22Rv1 (cell line): ENCODE measurements at regions not wholly inside any gene's neighbourhood (a gene's known extent, or its start where the extent isn't known, plus 50 kb on each side); places are given as distances from the start of the nearest gene placed in this dataset.

Experiments used
- ZFX ChIP-seq: fragments of 450-650 bp; IDR thresholded peaks from 2 replicates; pipeline ENCODE4 v1.6.1; 2017; ENCODE audit warnings: antibody characterized with exemption, borderline replicate concordance
- TF ChIP-seq, protein P1 (sequence below): fragments of 450-650 bp; IDR thresholded peaks from 2 replicates; pipeline ENCODE4 v1.5.1; 2017; ENCODE audit warnings: mild to moderate bottlenecking

DNA sequence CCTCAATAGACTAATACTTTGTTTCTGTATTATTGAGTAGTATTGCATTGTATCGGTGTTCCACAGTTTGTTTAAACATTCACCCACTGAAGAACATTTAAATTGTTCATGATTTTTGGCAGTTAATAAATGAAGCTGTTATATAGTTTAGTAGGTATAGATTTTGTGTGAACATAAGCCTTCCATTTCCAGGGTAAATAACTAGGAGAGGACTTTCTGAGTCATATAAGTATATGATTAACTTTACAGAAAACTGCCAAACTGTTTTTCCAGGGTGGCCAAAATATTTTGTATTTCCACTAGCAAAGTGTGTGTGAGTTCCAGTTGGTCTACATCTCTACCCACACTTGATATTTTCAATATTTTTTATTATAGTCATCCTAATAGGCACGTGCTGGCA is 70.0 kb upstream of the MLIP start:
- TF ChIP-seq, protein P1, sequence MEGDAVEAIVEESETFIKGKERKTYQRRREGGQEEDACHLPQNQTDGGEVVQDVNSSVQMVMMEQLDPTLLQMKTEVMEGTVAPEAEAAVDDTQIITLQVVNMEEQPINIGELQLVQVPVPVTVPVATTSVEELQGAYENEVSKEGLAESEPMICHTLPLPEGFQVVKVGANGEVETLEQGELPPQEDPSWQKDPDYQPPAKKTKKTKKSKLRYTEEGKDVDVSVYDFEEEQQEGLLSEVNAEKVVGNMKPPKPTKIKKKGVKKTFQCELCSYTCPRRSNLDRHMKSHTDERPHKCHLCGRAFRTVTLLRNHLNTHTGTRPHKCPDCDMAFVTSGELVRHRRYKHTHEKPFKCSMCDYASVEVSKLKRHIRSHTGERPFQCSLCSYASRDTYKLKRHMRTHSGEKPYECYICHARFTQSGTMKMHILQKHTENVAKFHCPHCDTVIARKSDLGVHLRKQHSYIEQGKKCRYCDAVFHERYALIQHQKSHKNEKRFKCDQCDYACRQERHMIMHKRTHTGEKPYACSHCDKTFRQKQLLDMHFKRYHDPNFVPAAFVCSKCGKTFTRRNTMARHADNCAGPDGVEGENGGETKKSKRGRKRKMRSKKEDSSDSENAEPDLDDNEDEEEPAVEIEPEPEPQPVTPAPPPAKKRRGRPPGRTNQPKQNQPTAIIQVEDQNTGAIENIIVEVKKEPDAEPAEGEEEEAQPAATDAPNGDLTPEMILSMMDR = no peak
- no peak for TF ChIP-seq ZFX
